ENCODE measurements at regions not wholly inside any gene's neighbourhood (a gene's known extent, or its start where the extent isn't known, plus 50 kb on each side); places are given as distances from the start of the nearest gene placed in this dataset.

DNA sequence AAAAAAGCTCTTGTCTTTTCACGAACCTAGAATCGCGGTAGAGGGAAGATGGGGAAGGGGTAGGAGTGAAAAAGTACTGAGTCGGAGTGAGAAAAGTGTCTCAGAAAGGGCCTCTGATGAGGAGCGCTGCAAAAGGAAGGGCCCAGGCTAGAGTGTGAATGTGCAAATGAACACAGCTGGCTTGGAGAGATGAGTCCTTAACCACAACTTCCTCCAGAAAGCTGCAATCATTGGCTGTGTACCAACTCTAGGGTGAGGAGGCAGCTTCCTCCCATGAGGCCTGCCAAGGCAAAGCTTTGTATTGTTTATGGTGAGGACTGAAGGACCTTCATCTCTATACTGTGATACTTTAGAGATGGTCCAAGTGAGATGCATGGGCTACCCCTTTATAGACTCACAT is 566.9 kb upstream of the ANO5 start:
- Histone ChIP-seq H3K4me1 (no peaks in the 10 kb centered on the region), H3K4me3 (no peak overlapping the region), H3K36me3 (no peaks in the 10 kb centered on the region), H3K9me3 (no peaks in the 10 kb centered on the region), H3K27me3 (no peaks in the 10 kb centered on the region), H3K27ac (no peak overlapping the region)
- TF ChIP-seq, protein P1, sequence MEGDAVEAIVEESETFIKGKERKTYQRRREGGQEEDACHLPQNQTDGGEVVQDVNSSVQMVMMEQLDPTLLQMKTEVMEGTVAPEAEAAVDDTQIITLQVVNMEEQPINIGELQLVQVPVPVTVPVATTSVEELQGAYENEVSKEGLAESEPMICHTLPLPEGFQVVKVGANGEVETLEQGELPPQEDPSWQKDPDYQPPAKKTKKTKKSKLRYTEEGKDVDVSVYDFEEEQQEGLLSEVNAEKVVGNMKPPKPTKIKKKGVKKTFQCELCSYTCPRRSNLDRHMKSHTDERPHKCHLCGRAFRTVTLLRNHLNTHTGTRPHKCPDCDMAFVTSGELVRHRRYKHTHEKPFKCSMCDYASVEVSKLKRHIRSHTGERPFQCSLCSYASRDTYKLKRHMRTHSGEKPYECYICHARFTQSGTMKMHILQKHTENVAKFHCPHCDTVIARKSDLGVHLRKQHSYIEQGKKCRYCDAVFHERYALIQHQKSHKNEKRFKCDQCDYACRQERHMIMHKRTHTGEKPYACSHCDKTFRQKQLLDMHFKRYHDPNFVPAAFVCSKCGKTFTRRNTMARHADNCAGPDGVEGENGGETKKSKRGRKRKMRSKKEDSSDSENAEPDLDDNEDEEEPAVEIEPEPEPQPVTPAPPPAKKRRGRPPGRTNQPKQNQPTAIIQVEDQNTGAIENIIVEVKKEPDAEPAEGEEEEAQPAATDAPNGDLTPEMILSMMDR (IDR thresholded peaks at IDR 0.05) = no peak
- DNase-seq (ENCODE audit: low spot score) = peak; percentile 59

DNA sequence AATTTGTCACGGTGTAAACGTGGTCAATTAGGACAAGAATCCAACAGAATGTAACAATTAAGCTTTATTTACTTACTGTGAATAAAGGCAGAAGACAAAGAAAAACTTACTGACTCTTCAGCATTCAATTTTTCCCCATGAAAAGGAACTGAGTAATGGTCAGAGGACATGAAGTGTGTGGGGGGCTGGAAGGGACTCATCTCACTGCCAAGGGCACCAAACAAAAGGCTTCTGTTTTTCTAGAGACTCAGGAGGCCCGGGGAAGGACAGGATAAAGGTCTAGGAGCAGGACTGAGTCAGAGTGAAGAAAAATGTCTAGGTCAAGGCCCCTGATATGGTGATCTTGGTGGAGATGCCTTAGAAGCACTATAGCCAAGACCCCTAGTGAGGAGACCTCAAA is 564.2 kb upstream of the ANO5 start:
- TF ChIP-seq, protein P1 (IDR thresholded peaks at IDR 0.05) = no peak
- no peak overlapping the region for H3K4me3 ChIP-seq

DNA sequence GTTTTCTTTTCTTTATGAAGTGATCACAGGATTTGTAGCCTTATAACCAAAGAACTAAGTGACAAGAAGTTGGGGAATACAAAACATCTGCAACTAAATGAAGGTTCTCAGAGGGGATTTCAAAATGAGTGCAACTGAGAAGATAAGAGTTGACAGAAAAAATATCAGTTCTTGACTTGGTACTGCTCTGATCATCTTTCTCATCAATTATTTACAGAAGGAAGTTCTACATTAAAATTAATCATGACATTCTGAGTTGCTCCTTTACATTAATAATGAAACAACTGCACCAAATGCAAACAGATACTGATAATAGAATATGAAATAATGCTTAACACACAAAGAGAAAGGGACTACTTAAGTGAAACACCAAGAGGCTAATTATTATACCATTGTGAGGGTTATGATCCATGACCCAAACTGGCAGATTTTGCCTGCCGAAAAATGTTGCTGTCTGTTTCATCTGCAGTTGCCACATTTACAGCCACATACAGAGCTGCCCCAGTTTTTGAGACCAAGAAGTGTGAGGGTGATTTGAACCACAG is 561.9 kb upstream of the ANO5 start:
- H3K36me3 ChIP-seq = no peaks in the 10 kb centered on the region
- DNase-seq (ENCODE audit: low spot score) = no peak
- H3K4me1 ChIP-seq = no peaks in the 10 kb centered on the region
- H3K27me3 ChIP-seq = no peaks in the 10 kb centered on the region
- H3K27ac ChIP-seq = no peak overlapping the region
- TF ChIP-seq, protein P1 (IDR thresholded peaks at IDR 0.05) = no peak
- H3K4me3 ChIP-seq = no peak overlapping the region
- no peaks in the 10 kb centered on the region for H3K9me3 ChIP-seq

More for the DNA sequence above, 564.2 kb upstream of the ANO5 start:
- no peaks in the 10 kb centered on the region for H3K9me3 ChIP-seq
- no peaks in the 10 kb centered on the region for H3K27me3 ChIP-seq
- no peak overlapping the region for H3K27ac ChIP-seq
- no peaks in the 10 kb centered on the region for H3K4me1 ChIP-seq
- no peaks in the 10 kb centered on the region for H3K36me3 ChIP-seq
- DNase-seq (ENCODE audit: low spot score) = no peak

DNA sequence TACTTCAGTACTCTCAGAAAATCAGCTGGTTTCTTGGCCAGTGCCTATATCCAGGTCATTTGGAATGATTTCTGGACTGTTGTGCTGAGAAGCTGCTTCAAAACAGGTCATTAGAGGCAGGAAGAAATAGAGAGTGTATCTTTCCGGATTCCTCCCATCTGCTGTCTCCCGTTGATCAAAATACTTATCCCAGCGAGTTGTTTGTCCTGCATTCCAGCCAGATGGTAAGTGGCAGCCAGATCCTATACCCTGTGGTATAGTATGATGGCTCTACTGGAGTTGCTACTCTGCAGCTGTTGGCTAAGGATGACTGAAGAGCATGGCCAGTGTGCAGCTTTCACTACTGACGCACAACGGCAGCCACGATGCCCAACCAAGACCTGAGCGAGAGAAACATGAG is 560.9 kb upstream of the ANO5 start:
- Histone ChIP-seq H3K27me3 (no peaks in the 10 kb centered on the region), H3K4me1 (no peaks in the 10 kb centered on the region), H3K9me3 (no peaks in the 10 kb centered on the region), H3K36me3 (no peaks in the 10 kb centered on the region), H3K27ac (no peak overlapping the region), H3K4me3 (no peak overlapping the region)
- TF ChIP-seq, protein P1 (IDR thresholded peaks at IDR 0.05) = no peak
- DNase-seq (ENCODE audit: low spot score) = no peak

DNA sequence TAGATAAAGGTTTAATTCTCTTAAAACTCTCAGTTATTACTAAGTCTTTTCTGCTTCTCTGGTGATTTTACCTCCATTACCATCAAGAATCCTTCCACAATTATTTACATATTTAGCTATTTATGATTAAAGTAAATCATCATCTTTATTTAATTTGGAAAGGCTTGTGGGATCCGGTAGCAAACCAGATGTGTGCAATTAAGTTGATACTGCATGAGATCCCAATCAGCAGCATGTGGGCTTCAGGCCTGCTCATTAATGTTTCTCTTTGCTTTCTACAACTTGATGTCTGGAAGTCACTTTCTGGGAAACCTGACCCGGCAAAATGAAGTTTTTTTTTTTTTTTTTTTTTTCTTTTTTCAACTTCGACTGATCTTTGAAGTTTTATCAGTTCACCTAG is 558.4 kb upstream of the ANO5 start:
- Histone ChIP-seq H3K27me3 (no peaks in the 10 kb centered on the region), H3K4me1 (no peaks in the 10 kb centered on the region), H3K27ac (no peak overlapping the region), H3K9me3 (no peaks in the 10 kb centered on the region), H3K36me3 (no peaks in the 10 kb centered on the region), H3K4me3 (no peak overlapping the region)
- DNase-seq (ENCODE audit: low spot score) = no peak
- TF ChIP-seq, protein P1 (IDR thresholded peaks at IDR 0.05) = no peak

DNA sequence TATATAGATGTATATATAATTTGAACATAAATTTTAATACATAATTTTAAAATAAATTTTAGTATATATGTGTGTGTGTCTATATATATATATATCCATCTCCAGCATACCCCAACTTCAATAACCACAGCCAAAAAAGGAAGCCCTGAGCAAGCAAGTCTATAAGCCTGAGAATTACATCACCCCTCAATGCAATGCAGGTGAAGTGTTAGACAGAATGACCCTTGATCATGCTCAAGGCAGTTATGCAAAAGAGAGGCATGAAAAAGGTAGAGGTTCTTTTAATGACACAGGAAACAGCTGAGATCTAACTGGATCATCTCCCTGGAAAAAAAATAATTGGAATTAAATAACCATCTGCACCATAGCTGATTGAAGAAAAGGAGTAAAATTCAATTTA is 557.9 kb upstream of the ANO5 start:
- no peak overlapping the region for H3K27ac ChIP-seq
- no peaks in the 10 kb centered on the region for H3K36me3 ChIP-seq
- no peaks in the 10 kb centered on the region for H3K9me3 ChIP-seq
- no peaks in the 10 kb centered on the region for H3K4me1 ChIP-seq
- no peak for DNase-seq (ENCODE audit: low spot score)
- H3K27me3 ChIP-seq = no peaks in the 10 kb centered on the region
- H3K4me3 ChIP-seq = no peak overlapping the region
- TF ChIP-seq, protein P1 (IDR thresholded peaks at IDR 0.05) = no peak
